OCI-LY7 (cell line): ENCODE measurements at regions not wholly inside any gene's neighbourhood (a gene's known extent, or its start where the extent isn't known, plus 50 kb on each side); places are given as distances from the start of the nearest gene placed in this dataset.

Experiments used
- BruUV-seq: library from RNA; stranded (reverse); fragments of 400-500 nt; replicated peaks from 2 replicates; lab custom pipeline; 2021; lab: Mats Ljungman, UMichigan
- CTCF ChIA-PET: fragments of 300-600 bp; sonication (Branson Sonifier 250); formaldehyde crosslinking; loops from one replicate; lab custom pipeline; 2022; ENCODE audit warnings: antibody characterized with exemption; ENCODE audit not compliant: unreplicated experiment; lab: Charles Lee
- POLR2A ChIA-PET: fragments of 300-600 bp; sonication (Branson Sonifier 250); formaldehyde crosslinking; loops from one replicate; lab custom pipeline; 2022; ENCODE audit warnings: antibody characterized with exemption; lab: Charles Lee
- DNase-seq: peaks from one replicate; pipeline ENCODE4 v3.0.0-alpha.2; 2015; ENCODE audit warnings: low spot score
- H2AFZ ChIP-seq: fragments of 200-600 bp; sonication (generic), shearing (Covaris generic); 2 replicates; pipeline ENCODE4 v1.6.1; 2014; ENCODE audit warnings: mild to moderate bottlenecking, antibody characterized with exemption, low read length, moderate library complexity
- H3K27ac ChIP-seq: fragments of 200-600 bp; sonication (generic); 2 replicates; pipeline ENCODE4 v1.5.1; 2014; ENCODE audit warnings: mixed run types, low read depth, mild to moderate bottlenecking, moderate library complexity, low read length, inconsistent platforms; ENCODE audit not compliant: poor library complexity, severe bottlenecking
- H3K36me3 ChIP-seq: fragments of 200-600 bp; sonication (generic); 2 replicates; pipeline ENCODE4 v1.6.1; 2014; ENCODE audit warnings: mild to moderate bottlenecking, antibody characterized with exemption, low read length, moderate library complexity, mixed read lengths; ENCODE audit not compliant: insufficient read depth
- H3K4me1 ChIP-seq: fragments of 200-600 bp; sonication (generic); 2 replicates; pipeline ENCODE4 v1.5.1; 2014; ENCODE audit warnings: mild to moderate bottlenecking, low read length; ENCODE audit not compliant: insufficient read depth, poor library complexity, severe bottlenecking
- H3K4me2 ChIP-seq: fragments of 200-600 bp; sonication (generic); 2 replicates; pipeline ENCODE4 v1.6.1; 2014; ENCODE audit warnings: mild to moderate bottlenecking, low read length
- H3K4me3 ChIP-seq: fragments of 200-600 bp; sonication (generic); 2 replicates; pipeline ENCODE4 v1.5.1; 2014; ENCODE audit warnings: mild to moderate bottlenecking, low read depth, low read length; ENCODE audit not compliant: poor library complexity, severe bottlenecking
- H3K79me2 ChIP-seq: fragments of 200-600 bp; sonication (generic); 2 replicates; pipeline ENCODE4 v1.6.1; 2016; ENCODE audit warnings: low read depth, mild to moderate bottlenecking, low read length, moderate library complexity, mixed read lengths; ENCODE audit not compliant: insufficient read depth
- H3K9me2 ChIP-seq: fragments of 200-600 bp; sonication (generic); 2 replicates; pipeline ENCODE4 v1.6.1; 2016; ENCODE audit warnings: mild to moderate bottlenecking, low read length, mixed read lengths; ENCODE audit not compliant: insufficient read depth
- H3K9me3 ChIP-seq: fragments of 200-600 bp; sonication (generic); 2 replicates; pipeline ENCODE4 v1.6.1; 2014; ENCODE audit warnings: mild to moderate bottlenecking, mixed run types, low read length, mixed read lengths
- H4K20me1 ChIP-seq: fragments of 200-600 bp; sonication (generic); 2 replicates; pipeline ENCODE4 v1.6.1; 2014; ENCODE audit warnings: mild to moderate bottlenecking, antibody characterized with exemption, low read length, moderate library complexity, mixed read lengths; ENCODE audit not compliant: insufficient read depth
- CTCF ChIP-seq: fragments of 200-600 bp; sonication (generic); conservative IDR thresholded peaks from 2 replicates; pipeline ENCODE4 v1.5.1; 2014; ENCODE audit warnings: mild to moderate bottlenecking, antibody characterized with exemption, low read length, moderate library complexity, mixed read lengths
- EZH2phosphoT487 ChIP-seq: fragments of 200-600 bp; sonication (generic); IDR thresholded peaks from 2 replicates; pipeline ENCODE4 v1.6.1; 2018; ENCODE audit warnings: low read depth, borderline replicate concordance, mild to moderate bottlenecking, mixed run types, antibody characterized with exemption, low read length, moderate library complexity, mixed read lengths
- intact Hi-C: fragments of 100-400 bp; cut with micrococcal nuclease; formaldehyde crosslinking; loops from one replicate; pipeline ENCODE4 v1.10.0; 2022; ENCODE audit not compliant: unreplicated experiment

DNA sequence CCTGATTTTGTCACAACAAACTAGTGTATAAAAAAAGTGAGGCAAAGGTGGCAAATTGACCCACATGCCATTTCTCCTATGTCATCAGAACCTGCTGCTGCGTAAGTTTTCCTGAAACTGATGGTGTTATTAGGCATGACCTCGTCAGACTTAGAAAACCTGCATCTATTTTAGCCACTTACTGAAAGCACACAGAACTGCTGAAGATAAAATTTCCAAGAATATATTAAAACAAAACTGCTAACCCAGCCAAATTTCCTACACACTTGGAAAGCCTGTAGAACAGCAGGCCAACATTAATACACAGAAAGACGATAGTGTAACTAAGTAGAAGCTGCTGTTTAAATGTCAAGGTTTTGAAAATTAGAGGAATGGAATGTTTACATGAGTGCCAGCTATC, 674.5 kb upstream of the CXADR start:
- Histone ChIP-seq H3K4me1 (no peaks in the 10 kb centered on the region), H2AFZ (no peak overlapping the region), H3K27ac (no peak overlapping the region), H3K9me3 (no peaks in the 10 kb centered on the region), H3K4me2 (no peak overlapping the region), H3K36me3 (no peaks in the 10 kb centered on the region), H3K4me3 (no peak overlapping the region), H3K79me2 (no peaks in the 10 kb centered on the region), H3K9me2 (no peaks in the 10 kb centered on the region), H4K20me1 (no peaks in the 10 kb centered on the region)
- TF ChIP-seq CTCF (no peak), EZH2phosphoT487 (no peak)
- CTCF ChIA-PET, result no interaction called here
- BruUV-seq, result no TSS peak
- intact Hi-C loops, result no loop called here
- POLR2A ChIA-PET, result interaction anchor here (1.1 kb wide), 1 partner anchor 123 kb away, joined by 3 read pairs; no protein-coding TSS in a partner anchor
- DNase-seq, result no peak

- Histone ChIP-seq H3K27ac (no peak overlapping the region), H3K9me3 (no peaks in the 10 kb centered on the region), H2AFZ (no peak overlapping the region), H3K4me2 (no peak overlapping the region), H3K79me2 (no peaks in the 10 kb centered on the region), H3K9me2 (no peaks in the 10 kb centered on the region), H4K20me1 (no peaks in the 10 kb centered on the region), H3K4me1 (no peaks in the 10 kb centered on the region), H3K36me3 (no peaks in the 10 kb centered on the region), H3K4me3 (no peak overlapping the region)
- no peak for TF ChIP-seq CTCF
- TF ChIP-seq EZH2phosphoT487, result no peak
- intact Hi-C loops, result no loop called here
- no TSS peak for BruUV-seq
- no peak for DNase-seq
- ChIA-PET POLR2A (interaction anchor here (0.7 kb wide), 1 partner anchor 17 kb away, joined by 5 read pairs; no protein-coding TSS in a partner anchor), CTCF (no interaction called here)
These were observed 672.3 kb upstream of the CXADR start for GRCh38 chr21:16840538-16840937.

DNA sequence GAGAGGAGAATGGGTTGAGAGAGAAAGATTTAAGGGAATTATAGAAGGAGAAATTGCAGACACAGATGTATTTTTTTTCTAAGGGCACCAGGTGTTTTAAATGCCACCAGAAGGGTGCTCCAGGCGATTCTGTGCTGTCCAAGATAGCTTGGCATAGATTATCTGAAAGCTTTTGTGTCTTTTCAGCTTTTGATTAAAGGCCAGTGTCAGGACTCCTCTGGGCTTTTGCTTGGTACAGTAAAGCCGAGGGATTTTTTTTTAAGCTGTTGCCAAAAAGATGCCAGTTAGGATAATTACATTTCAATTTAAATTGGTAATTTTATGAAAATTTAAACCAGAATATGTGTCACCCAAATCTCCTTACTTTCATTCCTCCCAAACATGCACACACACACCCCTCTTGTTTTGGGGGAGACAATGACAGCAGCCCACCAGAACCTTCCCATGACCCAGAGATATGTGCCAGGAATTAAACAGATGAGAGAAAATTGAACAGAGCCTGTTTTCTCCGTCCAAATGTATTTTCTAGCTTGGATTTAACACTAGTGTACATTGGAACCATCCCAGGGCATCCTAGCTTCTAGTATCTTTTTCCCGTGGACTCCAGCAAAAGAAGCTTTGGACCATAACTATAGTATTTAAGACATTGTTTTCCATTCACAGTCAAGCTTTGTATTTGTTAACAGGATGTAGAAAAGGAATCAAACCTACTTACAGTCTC, 670.7 kb upstream of the CXADR start:
- ChIA-PET POLR2A (interaction anchor here (1.0 to 1.4 kb wide), 2 partner anchors 8 to 40 kb away, joined by 3 read pairs; no protein-coding TSS in a partner anchor), CTCF (no interaction called here)
- Histone ChIP-seq H3K4me2 (no peak overlapping the region), H3K27ac (no peak overlapping the region), H3K4me1 (no peaks in the 10 kb centered on the region), H3K9me2 (no peaks in the 10 kb centered on the region), H3K79me2 (no peaks in the 10 kb centered on the region), H3K4me3 (no peak overlapping the region), H3K36me3 (no peaks in the 10 kb centered on the region), H3K9me3 (no peaks in the 10 kb centered on the region), H4K20me1 (no peaks in the 10 kb centered on the region), H2AFZ (no peak overlapping the region; the same call in 1 of the 2 replicates)
- DNase-seq, result no peak
- BruUV-seq, result no TSS peak
- TF ChIP-seq CTCF (no peak), EZH2phosphoT487 (no peak)
- intact Hi-C loops, result no loop called here
